H1 (cell line): ENCODE measurements at regions not wholly inside any gene's neighbourhood (a gene's known extent, or its start where the extent isn't known, plus 50 kb on each side); places are given as distances from the start of the nearest gene placed in this dataset.

Source experiments
- CTCF ChIA-PET: fragments of 300-600 bp; sonication (Branson Sonifier 250); formaldehyde crosslinking; loops from one replicate; lab custom pipeline; 2021; ENCODE audit not compliant: partially characterized antibody; lab: Charles Lee
- POLR2A ChIA-PET: fragments of 300-600 bp; sonication (Branson Sonifier 250); formaldehyde crosslinking; loops from one replicate; lab custom pipeline; 2021; ENCODE audit warnings: inconsistent platforms; ENCODE audit not compliant: partially characterized antibody; lab: Charles Lee
- DNase-seq, 2 experiments: peaks; one replicate each; pipeline versions ENCODE4 v3.0.0 to v3.0.0-alpha.2; 2010 to 2022; ENCODE audit warnings: low spot score in 2 of 2, low read depth in 1 of 2, mixed read lengths in 1 of 2
- FAIRE-seq: peaks from 2 replicates; lab custom pipeline; 2011; peaks lifted over from hg19 to GRCh38; lab: Jason Lieb, UNC
- H2AFZ ChIP-seq: 2 replicates; pipeline ENCODE4 v1.8.1; 2012; ENCODE audit warnings: low read length, inconsistent platforms
- H2AK5ac ChIP-seq: 2 replicates; pipeline ENCODE4 v1.6.1; 2013; ENCODE audit warnings: low read depth, low read length
- H2BK120ac ChIP-seq: replicated peaks from 2 replicates; pipeline ENCODE3; 2013; ENCODE audit warnings: low read depth, low read length, inconsistent platforms
- H2BK12ac ChIP-seq: 2 replicates; pipeline ENCODE4 v1.6.1; 2013; ENCODE audit warnings: low read depth, low read length
- H2BK15ac ChIP-seq: 2 replicates; pipeline ENCODE4 v1.6.1; 2013; ENCODE audit warnings: low read length
- H2BK20ac ChIP-seq: 2 replicates; pipeline ENCODE4 v1.6.1; 2013; ENCODE audit warnings: low read length
- H2BK5ac ChIP-seq: 2 replicates; pipeline ENCODE4 v1.6.1; 2013; ENCODE audit warnings: low read depth, low read length
- H3K14ac ChIP-seq: 2 replicates; pipeline ENCODE4 v1.6.1; 2013; ENCODE audit warnings: inconsistent platforms; ENCODE audit not compliant: insufficient read length
- H3K18ac ChIP-seq: 2 replicates; pipeline ENCODE4 v1.6.1; 2013; ENCODE audit warnings: low read length; ENCODE audit errors: extremely low read depth
- H3K23ac ChIP-seq: 2 replicates; pipeline ENCODE4 v1.6.1; 2013; ENCODE audit warnings: inconsistent platforms; ENCODE audit not compliant: insufficient read length
- H3K23me2 ChIP-seq: 2 replicates; pipeline ENCODE4 v1.6.1; 2013; ENCODE audit warnings: low read depth, low read length
- H3K27ac ChIP-seq: 2 replicates; pipeline ENCODE4 v1.6.1; 2011; ENCODE audit warnings: low read depth, low read length, inconsistent platforms
- H3K27me3 ChIP-seq, 4 experiments: replicated peaks in 1 of 4; 1 replicate in 1 of 4; 2 replicates in 3 of 4; pipeline versions ENCODE4 v1.6.1 to v1.8.1; 2011 to 2013; ENCODE audit warnings: low read length in 3 of 4, mild to moderate bottlenecking in 3 of 4, inconsistent platforms in 2 of 4, mixed read lengths in 2 of 4, moderate library complexity in 1 of 4; ENCODE audit not compliant: control insufficient read depth in 3 of 4, insufficient read depth in 3 of 4; ENCODE audit errors: extremely low read depth in 1 of 4
- H3K36me3 ChIP-seq, 4 experiments: 2 replicates each; pipeline versions ENCODE4 v1.6.1 to v1.8.1; 2011 to 2013; ENCODE audit warnings: mild to moderate bottlenecking in 4 of 4, low read length in 3 of 4, moderate library complexity in 2 of 4, control low read depth in 1 of 4, inconsistent platforms in 1 of 4; ENCODE audit not compliant: insufficient read depth in 4 of 4, control insufficient read depth in 2 of 4
- H3K4ac ChIP-seq: replicated peaks from 2 replicates; pipeline ENCODE3; 2013; ENCODE audit warnings: low read length, low read depth, mixed read lengths, inconsistent platforms; ENCODE audit not compliant: insufficient read length
- H3K4me1 ChIP-seq, 4 experiments: replicated peaks in 1 of 4; 1 replicate in 1 of 4; 2 replicates in 3 of 4; pipeline versions ENCODE4 v1.6.1 to v1.8.1; 2011 to 2013; ENCODE audit warnings: low read length in 3 of 4, inconsistent platforms in 2 of 4, mixed read lengths in 1 of 4; ENCODE audit not compliant: insufficient read depth in 4 of 4, control insufficient read depth in 3 of 4
- H3K4me2 ChIP-seq, 2 experiments: 2 replicates each; pipeline versions ENCODE4 v1.6.1 to v1.8.1; 2011 to 2013; ENCODE audit warnings: low read depth in 2 of 2, low read length in 2 of 2, control low read depth in 1 of 2, inconsistent platforms in 1 of 2, mild to moderate bottlenecking in 1 of 2; ENCODE audit not compliant: insufficient read depth in 1 of 2
- H3K4me3 ChIP-seq, 4 experiments: fragments of 200-600, 300-600 bp in 1 of 4; sonication (generic), shearing (Covaris generic), sonication (Bioruptor Twin) in 1 of 4; 2 replicates each; pipeline versions ENCODE4 v1.5.1 to v1.8.1; 2011 to 2016; ENCODE audit warnings: low read length in 4 of 4, low read depth in 3 of 4, control low read depth in 2 of 4, inconsistent platforms in 2 of 4, mild to moderate bottlenecking in 2 of 4, mixed read lengths in 1 of 4, moderate library complexity in 1 of 4; ENCODE audit not compliant: insufficient read depth in 2 of 4; ENCODE audit errors: extremely low read depth in 1 of 4
- H3K56ac ChIP-seq: replicated peaks from 2 replicates; pipeline ENCODE3; 2013; ENCODE audit warnings: low read depth, mild to moderate bottlenecking, mixed read lengths, low read length, inconsistent platforms; ENCODE audit not compliant: insufficient read length
- H3K79me1 ChIP-seq: 2 replicates; pipeline ENCODE4 v1.6.1; 2013; ENCODE audit warnings: low read depth, low read length, control low read depth
- H3K79me2 ChIP-seq, 2 experiments: 2 replicates each; pipeline versions ENCODE4 v1.6.1 to v1.8.1; 2012 to 2013; ENCODE audit warnings: low read length in 2 of 2, mild to moderate bottlenecking in 2 of 2, inconsistent platforms in 1 of 2; ENCODE audit not compliant: insufficient read depth in 2 of 2, control insufficient read depth in 1 of 2
- H3K9ac ChIP-seq, 4 experiments: replicated peaks in 1 of 4; 1 replicate in 1 of 4; 2 replicates in 3 of 4; pipeline versions ENCODE4 v1.6.1 to v1.8.1; 2011 to 2013; ENCODE audit warnings: low read depth in 3 of 4, low read length in 3 of 4, control low read depth in 2 of 4, mild to moderate bottlenecking in 2 of 4, moderate library complexity in 2 of 4, inconsistent platforms in 1 of 4; ENCODE audit errors: extremely low read depth in 1 of 4
- H3K9me3 ChIP-seq, 2 experiments: 2 replicates each; pipeline versions ENCODE4 v1.6.1 to v1.8.1; 2012 to 2013; ENCODE audit warnings: mild to moderate bottlenecking in 2 of 2, moderate library complexity in 2 of 2, control low read depth in 1 of 2, inconsistent platforms in 1 of 2, low read depth in 1 of 2, low read length in 1 of 2, mixed read lengths in 1 of 2; ENCODE audit not compliant: insufficient read depth in 2 of 2
- H4K20me1 ChIP-seq, 2 experiments: replicated peaks in 1 of 2; 2 replicates each; pipeline versions ENCODE3 to v1.8.1; 2011 to 2013; ENCODE audit warnings: inconsistent platforms in 2 of 2, low read length in 2 of 2, mild to moderate bottlenecking in 1 of 2; ENCODE audit not compliant: insufficient read depth in 2 of 2, control insufficient read depth in 1 of 2
- H4K5ac ChIP-seq: 2 replicates; pipeline ENCODE4 v1.6.1; 2013; ENCODE audit warnings: low read length, low read depth, mixed read lengths, inconsistent platforms; ENCODE audit not compliant: insufficient read length
- H4K8ac ChIP-seq: 2 replicates; pipeline ENCODE4 v1.8.0; 2013; ENCODE audit warnings: mild to moderate bottlenecking, moderate library complexity, low read length, inconsistent platforms; ENCODE audit not compliant: insufficient read depth; ENCODE audit errors: extremely low read depth
- H4K91ac ChIP-seq: replicated peaks from 2 replicates; pipeline ENCODE3; 2013; ENCODE audit warnings: low read length, mixed read lengths, inconsistent platforms; ENCODE audit not compliant: insufficient read length
- SP2 ChIP-seq: IDR thresholded peaks from 2 replicates; pipeline ENCODE4 v1.6.1; 2012; ENCODE audit warnings: mild to moderate bottlenecking, low read length, inconsistent platforms
- WGBS, 2 experiments: shearing (Covaris generic) in 1 of 2; methylation state at CpG; one replicate each; pipeline versions ENCODE4 v1.1.6 to v1.1.7; 2013 to 2015; ENCODE audit warnings: low lambda C conversion rate in 2 of 2, mixed read lengths in 2 of 2, inconsistent platforms in 1 of 2, low coverage in 1 of 2, missing lambda C conversion rate in 1 of 2; ENCODE audit not compliant: insufficient replicate concordance in 2 of 2, insufficient coverage in 1 of 2, insufficient read length in 1 of 2; ENCODE audit errors: extremely low coverage in 1 of 2, missing lambda C conversion rate in 1 of 2; 5-methylcytosine and 5-hydroxymethylcytosine counted together

- Histone ChIP-seq H4K5ac (no peak overlapping the region), H3K27me3 (no peaks in the 10 kb centered on the region; a peak in 1 of 7 replicates), H2BK20ac (no peak overlapping the region), H4K20me1 (no peaks in the 10 kb centered on the region), H3K27ac (no peak overlapping the region), H4K91ac (no peak overlapping the region), H3K79me2 (no peaks in the 10 kb centered on the region), H3K4me3 (no peak overlapping the region), H3K36me3 (no peaks in the 10 kb centered on the region), H2BK120ac (no peak overlapping the region), H4K8ac (no peak overlapping the region; the same call in 1 of the 2 replicates), H3K9ac (no peak overlapping the region), H2BK15ac (no peak overlapping the region), H3K23ac (no peak overlapping the region), H3K4me2 (no peak overlapping the region), H3K4me1 (peaks cover 0 to 5% (median 0%) of the 10 kb centered on the region in 4 experiments; a peak in 2 of 7 replicates), H2BK12ac (no peak overlapping the region; the same call in 1 of the 2 replicates), H2AFZ (no peak overlapping the region), H3K79me1 (no peaks in the 10 kb centered on the region), H3K14ac (no peak overlapping the region), H2BK5ac (no peak overlapping the region), H2AK5ac (no peak overlapping the region), H3K23me2 (no peaks in the 10 kb centered on the region), H3K18ac (no peak overlapping the region), H3K56ac (no peak overlapping the region), H3K9me3 (no peaks in the 10 kb centered on the region; a peak in 1 of 4 replicates), H3K4ac (no peak overlapping the region)
- 88% methylated on average over 6 of the region's 6 CpGs; no CpG with 5 or more reads in 1 of the 2 experiments for WGBS, 2 experiments
- FAIRE-seq: no peak
- POLR2A ChIA-PET: no interaction called here
- no peak for DNase-seq
- CTCF ChIA-PET: interaction anchor here (0.6 to 1.7 kb wide), 3 partner anchors 14 to 288 kb away, joined by 3 to 6 read pairs (median 4); no protein-coding TSS in a partner anchor
- TF ChIP-seq SP2: no peak
These were observed 194.8 kb upstream of the C14orf180 start for GRCh38 chr14:104384776-104385071.
